Gastroesophageal sphincter (tissue), 4 donors: ENCODE measurements at regions not wholly inside any gene's neighbourhood (a gene's known extent, or its start where the extent isn't known, plus 50 kb on each side); places are given as distances from the start of the nearest gene placed in this dataset.

Source experiments
- ATAC-seq: fragments of 150-250 bp; one replicate; pipeline ENCODE4 v1.9.1; 2016; ENCODE audit warnings: mild to moderate bottlenecking, moderate library complexity
- H3K27ac ChIP-seq, 4 donors: fragments of 200-600 bp; sonication (generic) in 3 of 4; 1 replicate in 3 of 4; 2 replicates in 1 of 4; pipeline ENCODE4 v1.5.1; 2016 to 2019
- H3K27me3 ChIP-seq: fragments of 200-600 bp; sonication (generic); one replicate; pipeline ENCODE4 v1.5.1; 2019
- H3K36me3 ChIP-seq, 2 donors: fragments of 200-600 bp; sonication (generic); one replicate each; pipeline ENCODE4 v1.5.1; 2019; ENCODE audit warnings: control low read depth in 1 of 2
- H3K4me1 ChIP-seq, 3 donors: fragments of 200-600 bp; sonication (generic); 1 replicate in 2 of 3; 2 replicates in 1 of 3; pipeline ENCODE4 v1.5.1; 2016 to 2019; ENCODE audit warnings: control low read depth in 2 of 3
- H3K4me3 ChIP-seq, 2 donors: fragments of 200-600 bp; sonication (generic); one replicate each; pipeline ENCODE4 v1.5.1; 2019; ENCODE audit warnings: mild to moderate bottlenecking in 1 of 2, moderate library complexity in 1 of 2
- H3K9me3 ChIP-seq, 3 donors: fragments of 200-600 bp; sonication (generic); one replicate each; pipeline ENCODE4 v1.5.1; 2017 to 2019; ENCODE audit warnings: control low read depth in 2 of 3
- CTCF ChIP-seq, 4 experiments: fragments of 200-600 bp in 2 of 4; fragments of 450-650 bp in 2 of 4; sonication (generic) in 1 of 4; IDR thresholded peaks; one replicate each; pipeline ENCODE4 v1.5.1; 2017 to 2019; ENCODE audit warnings: antibody characterized with exemption in 4 of 4, mild to moderate bottlenecking in 2 of 4, moderate library complexity in 2 of 4
- EP300 ChIP-seq: sonication (generic); formaldehyde crosslinking; IDR thresholded peaks from one replicate; pipeline ENCODE4 v1.6.1; 2017; ENCODE audit warnings: antibody characterized with exemption, mild to moderate bottlenecking
- POLR2A ChIP-seq, 2 donors: fragments of 450-650 bp; IDR thresholded peaks; one replicate each; pipeline ENCODE4 v1.6.1; 2017; ENCODE audit warnings: antibody characterized with exemption in 2 of 2, mild to moderate bottlenecking in 2 of 2, moderate library complexity in 1 of 2
- POLR2AphosphoS5 ChIP-seq: sonication (generic); formaldehyde crosslinking; IDR thresholded peaks from one replicate; pipeline ENCODE4 v1.6.1; 2017; ENCODE audit warnings: antibody characterized with exemption
- WGBS, 2 donors: methylation state at CpG; one replicate each; pipeline ENCODE4 v1.1.5; 2018; ENCODE audit warnings: low coverage in 1 of 2; 5-methylcytosine and 5-hydroxymethylcytosine counted together

DNA sequence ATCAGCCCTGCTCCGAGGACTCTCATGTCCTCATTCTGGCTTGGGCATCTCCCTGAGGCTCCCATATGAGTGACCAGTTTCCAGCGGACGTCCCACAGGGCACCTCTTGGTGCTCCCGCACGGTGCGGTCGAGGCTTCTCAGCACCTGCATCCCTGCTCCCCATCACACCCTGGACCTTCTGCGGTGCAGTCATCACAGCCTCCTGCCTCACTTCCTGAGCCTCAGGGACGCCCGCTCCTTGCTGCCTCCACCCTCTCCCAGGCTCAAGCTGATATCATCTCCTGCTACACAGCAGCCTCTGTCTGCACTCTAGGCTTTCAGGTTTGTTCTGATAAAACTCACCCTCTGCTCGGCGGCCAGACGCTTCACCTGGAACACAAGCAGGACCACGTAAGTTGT, 185.0 kb downstream of the TMEM18 start:
- no peak for ATAC-seq
- no peaks in the 10 kb centered on the region for H3K4me1 ChIP-seq
- no peaks in the 10 kb centered on the region for H3K9me3 ChIP-seq
- TF ChIP-seq POLR2AphosphoS5 (no peak), EP300 (no peak), CTCF (IDR thresholded peaks at IDR 0.05) (no peak), POLR2A (IDR thresholded peaks at IDR 0.05) (no peak)
- peaks cover 30% of the 10 kb centered on the region for H3K27me3 ChIP-seq
- H3K27ac ChIP-seq = no peak overlapping the region
- H3K4me3 ChIP-seq = no peak overlapping the region
- 76% methylated on average over 13 of the region's 14 CpGs; no CpG with 5 or more reads in 1 of the 2 donors for WGBS, 2 donors
- no peaks in the 10 kb centered on the region for H3K36me3 ChIP-seq

- Histone ChIP-seq H3K27me3 (peaks cover 17% of the 10 kb centered on the region), H3K4me3 (no peak overlapping the region), H3K4me1 (no peaks in the 10 kb centered on the region), H3K36me3 (no peaks in the 10 kb centered on the region), H3K27ac (no peak overlapping the region), H3K9me3 (no peaks in the 10 kb centered on the region)
- WGBS, 2 donors = 86 to 88% methylated on average over 8 to 11 of the region's 12 CpGs
- TF ChIP-seq POLR2A (IDR thresholded peaks at IDR 0.05) (no peak), CTCF (IDR thresholded peaks at IDR 0.05) (no peak)
- no peak for ATAC-seq
Measured at GRCh38 chr2:489838-490237, 187.4 kb downstream of the TMEM18 start.

GRCh38 chr2:489084-489483, 188.1 kb downstream of the TMEM18 start:
- TF ChIP-seq POLR2AphosphoS5 (no peak), EP300 (no peak), CTCF (IDR thresholded peaks at IDR 0.05) (no peak), POLR2A (IDR thresholded peaks at IDR 0.05) (no peak)
- ATAC-seq = no peak
- Histone ChIP-seq H3K4me1 (no peaks in the 10 kb centered on the region), H3K27ac (no peak overlapping the region), H3K36me3 (no peaks in the 10 kb centered on the region), H3K27me3 (peaks cover 17% of the 10 kb centered on the region), H3K4me3 (no peak overlapping the region), H3K9me3 (no peaks in the 10 kb centered on the region)
- 78 to 85% methylated on average over 6 to 13 of the region's 14 CpGs for WGBS, 2 donors

- TF ChIP-seq POLR2AphosphoS5 (no peak), CTCF (IDR thresholded peaks at IDR 0.05) (no peak), EP300 (no peak), POLR2A (IDR thresholded peaks at IDR 0.05) (no peak)
- no peak overlapping the region for H3K27ac ChIP-seq
- H3K4me1 ChIP-seq = no peaks in the 10 kb centered on the region
- no peaks in the 10 kb centered on the region for H3K9me3 ChIP-seq
- no peaks in the 10 kb centered on the region for H3K36me3 ChIP-seq
- no peak overlapping the region for H3K4me3 ChIP-seq
- ATAC-seq = no peak
- WGBS, 2 donors = 70 to 73% methylated on average over 4 to 9 of the region's 40 CpGs
- H3K27me3 ChIP-seq = peaks cover 13% of the 10 kb centered on the region
Measured at GRCh38 chr2:487186-488079, 189.8 kb downstream of the TMEM18 start.

DNA sequence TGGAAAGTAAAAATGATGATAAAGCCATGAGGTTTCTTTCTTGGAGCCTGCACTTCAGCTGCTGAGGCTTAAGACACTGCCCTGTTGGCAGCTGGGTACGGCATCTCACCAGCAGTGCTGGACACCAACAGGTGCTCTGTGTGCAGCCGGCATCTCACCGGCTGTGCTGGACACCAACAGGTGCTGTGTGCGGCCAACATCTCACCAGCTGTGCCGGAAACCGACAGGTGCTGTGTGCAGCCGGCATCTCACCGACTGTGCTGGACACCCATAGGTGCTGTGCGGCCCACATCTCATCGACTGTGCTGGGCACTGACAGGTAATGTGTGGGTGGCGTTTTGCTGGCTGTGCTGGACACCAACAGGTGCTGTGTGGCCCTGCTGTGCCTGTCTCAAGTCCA, 190.8 kb downstream of the TMEM18 start:
- no CpG with 5 or more reads among the region's 11 CpGs for WGBS, 2 donors
- TF ChIP-seq POLR2AphosphoS5 (no peak), POLR2A (IDR thresholded peaks at IDR 0.05) (no peak), EP300 (no peak), CTCF (IDR thresholded peaks at IDR 0.05) (no peak)
- Histone ChIP-seq H3K27ac (no peak overlapping the region), H3K4me3 (no peak overlapping the region), H3K9me3 (no peaks in the 10 kb centered on the region), H3K4me1 (no peaks in the 10 kb centered on the region), H3K36me3 (no peaks in the 10 kb centered on the region), H3K27me3 (peaks cover 5% of the 10 kb centered on the region)
- ATAC-seq = no peak
